Endothelial cell of umbilical vein (primary cell): ENCODE measurements at regions not wholly inside any gene's neighbourhood (a gene's known extent, or its start where the extent isn't known, plus 50 kb on each side); places are given as distances from the start of the nearest gene placed in this dataset.

Source experiments
- BruUV-seq: library from RNA; stranded (reverse); fragments of 400-500 nt; replicated peaks from 2 replicates; lab custom pipeline; 2021; lab: Mats Ljungman, UMichigan
- CTCF ChIA-PET: fragments of 300-600, 350-600 bp; sonication (Branson Sonifier 250); formaldehyde crosslinking; loops from one replicate; lab custom pipeline; 2021; ENCODE audit warnings: antibody characterized with exemption, inconsistent platforms; lab: Charles Lee
- POLR2A ChIA-PET: fragments of 300-600, 350-600 bp; sonication (Branson Sonifier 250); formaldehyde crosslinking; loops from one replicate; lab custom pipeline; 2021; ENCODE audit warnings: antibody characterized with exemption, inconsistent platforms; lab: Charles Lee
- DNase-seq: peaks from one replicate; pipeline ENCODE4 v3.0.0-alpha.2; 2011; ENCODE audit warnings: low read depth, low spot score
- FAIRE-seq: peaks from 2 replicates; lab custom pipeline; 2011; peaks lifted over from hg19 to GRCh38; lab: Jason Lieb, UNC
- H2AFZ ChIP-seq: 2 replicates; pipeline ENCODE4 v1.6.0; 2012; ENCODE audit warnings: low read depth, low read length, control low read depth, inconsistent platforms
- H3K27ac ChIP-seq: 2 replicates; pipeline ENCODE4 v1.5.1; 2011; ENCODE audit warnings: low read depth, mild to moderate bottlenecking, control low read depth, low read length, moderate library complexity; ENCODE audit not compliant: insufficient read depth
- H3K27me3 ChIP-seq, 2 experiments: 2 replicates each; pipeline versions ENCODE4 v1.6.0 to v1.6.1; 2011; ENCODE audit warnings: low read length in 2 of 2, mixed read lengths in 1 of 2; ENCODE audit not compliant: control insufficient read depth in 2 of 2, insufficient read depth in 2 of 2
- H3K36me3 ChIP-seq, 2 experiments: 2 replicates in 1 of 2; 3 replicates in 1 of 2; pipeline ENCODE4 v1.5.1; 2011; ENCODE audit warnings: low read length in 2 of 2, mild to moderate bottlenecking in 1 of 2, moderate library complexity in 1 of 2; ENCODE audit not compliant: control insufficient read depth in 2 of 2, insufficient read depth in 2 of 2; ENCODE audit errors: extremely low read depth in 1 of 2
- H3K4me1 ChIP-seq: 3 replicates; pipeline ENCODE4 v1.5.1; 2011; ENCODE audit warnings: mild to moderate bottlenecking, low read length; ENCODE audit not compliant: control insufficient read depth, insufficient read depth; ENCODE audit errors: extremely low read depth
- H3K4me2 ChIP-seq: 2 replicates; pipeline ENCODE4 v1.6.1; 2011; ENCODE audit warnings: low read length, control low read depth, mixed read lengths; ENCODE audit not compliant: insufficient read depth
- H3K4me3 ChIP-seq, 3 experiments: fragments of 200-600 bp in 1 of 3; sonication (generic), shearing (Covaris generic) in 1 of 3; replicated peaks in 1 of 3; 2 replicates each; pipeline ENCODE4 v1.5.1; 2011 to 2016; ENCODE audit warnings: control low read depth in 3 of 3, low read length in 3 of 3, mild to moderate bottlenecking in 2 of 3, inconsistent platforms in 1 of 3, low read depth in 1 of 3, moderate library complexity in 1 of 3; ENCODE audit not compliant: insufficient read depth in 1 of 3
- H3K79me2 ChIP-seq: 2 replicates; pipeline ENCODE4 v1.6.0; 2012; ENCODE audit warnings: low read length, inconsistent platforms; ENCODE audit not compliant: control insufficient read depth, insufficient read depth
- H3K9ac ChIP-seq: replicated peaks from 2 replicates; pipeline ENCODE3; 2011; ENCODE audit warnings: low read length, control low read depth; ENCODE audit not compliant: insufficient read depth; ENCODE audit errors: extremely low read depth
- H3K9me1 ChIP-seq: replicated peaks from 3 replicates; pipeline ENCODE4 v1.6.0; 2011; ENCODE audit warnings: mild to moderate bottlenecking, low read length; ENCODE audit not compliant: control insufficient read depth, insufficient read depth; ENCODE audit errors: extremely low read depth
- H3K9me3 ChIP-seq: replicated peaks from 2 replicates; pipeline ENCODE4 v1.5.1; 2012; ENCODE audit warnings: low read length, inconsistent platforms; ENCODE audit not compliant: control insufficient read depth, insufficient read depth
- H4K20me1 ChIP-seq: replicated peaks from 2 replicates; pipeline ENCODE3; 2011; ENCODE audit warnings: mild to moderate bottlenecking, low read length; ENCODE audit not compliant: control insufficient read depth, insufficient read depth; ENCODE audit errors: extremely low read depth
- EZH2 ChIP-seq: IDR thresholded peaks from 2 replicates; pipeline ENCODE4 v1.6.1; 2012; ENCODE audit warnings: borderline replicate concordance, low read depth, mild to moderate bottlenecking, moderate library complexity, low read length, inconsistent platforms; ENCODE audit not compliant: severe bottlenecking
- FOS ChIP-seq: IDR thresholded peaks from 2 replicates; pipeline ENCODE4 v1.6.1; 2011; ENCODE audit warnings: mild to moderate bottlenecking, low read length, moderate library complexity, borderline replicate concordance; ENCODE audit not compliant: insufficient read depth
- GATA2 ChIP-seq: IDR thresholded peaks from 2 replicates; pipeline ENCODE4 v1.7.0; 2011; ENCODE audit warnings: low read depth, mild to moderate bottlenecking, moderate library complexity, mixed read lengths, low read length; ENCODE audit not compliant: insufficient read length, insufficient read depth
- JUN ChIP-seq: IDR thresholded peaks from 2 replicates; pipeline ENCODE4 v1.6.1; 2011; ENCODE audit warnings: borderline replicate concordance, low read depth; ENCODE audit not compliant: insufficient read length, insufficient read depth
- MYC ChIP-seq: IDR thresholded peaks from one replicate; pipeline ENCODE4 v1.6.1; 2011; ENCODE audit warnings: mild to moderate bottlenecking, low read depth, low read length
- POLR2A ChIP-seq: IDR thresholded peaks from 2 replicates; pipeline ENCODE4 v1.6.1; 2012; ENCODE audit warnings: low read depth, mild to moderate bottlenecking, control low read depth, low read length
- POLR2AphosphoS5 ChIP-seq: IDR thresholded peaks from 2 replicates; pipeline ENCODE4 v1.6.1; 2012; ENCODE audit warnings: low read depth, mild to moderate bottlenecking, control low read depth, low read length, moderate library complexity; ENCODE audit not compliant: insufficient read depth
- dilution Hi-C: fragments of 300-500 bp; cut with MboI; formaldehyde crosslinking; loops from one replicate; pipeline ENCODE4 v1.15.0; 2019; ENCODE audit warnings: low sequenced_read_pairs; ENCODE audit not compliant: extremely low pct_ligation_motif_present
- intact Hi-C: fragments of 100-400 bp; cut with micrococcal nuclease; formaldehyde crosslinking; loops from one replicate; pipeline ENCODE4 v1.10.0; 2022
- TF ChIP-seq, protein P1 (sequence below): IDR thresholded peaks from 2 replicates; pipeline ENCODE4 v1.6.1; 2011; ENCODE audit not compliant: insufficient read depth, insufficient read length
- TF ChIP-seq, protein P2 (sequence below), 2 donors: IDR thresholded peaks; 1 replicate in 1 of 2; 2 replicates in 1 of 2; pipeline ENCODE4 v1.5.1; 2011; ENCODE audit warnings: low read length in 2 of 2, mild to moderate bottlenecking in 2 of 2, moderate library complexity in 2 of 2, control low read depth in 1 of 2, inconsistent platforms in 1 of 2, low read depth in 1 of 2; ENCODE audit not compliant: insufficient read depth in 1 of 2; ENCODE audit errors: extremely low read depth in 1 of 2

- FAIRE-seq: no peak
- H3K9me1 ChIP-seq: no peaks in the 10 kb centered on the region
- no peaks in the 10 kb centered on the region for H3K36me3 ChIP-seq
- no peak overlapping the region for H2AFZ ChIP-seq
- DNase-seq: no peak
- H3K27me3 ChIP-seq: no peaks in the 10 kb centered on the region
- H3K4me2 ChIP-seq: no peak overlapping the region
- TF ChIP-seq JUN: no peak
- no peak for TF ChIP-seq POLR2A
- TF ChIP-seq GATA2: no peak
- no peak for TF ChIP-seq MYC
- no peak for TF ChIP-seq POLR2AphosphoS5
- TF ChIP-seq, protein P1, sequence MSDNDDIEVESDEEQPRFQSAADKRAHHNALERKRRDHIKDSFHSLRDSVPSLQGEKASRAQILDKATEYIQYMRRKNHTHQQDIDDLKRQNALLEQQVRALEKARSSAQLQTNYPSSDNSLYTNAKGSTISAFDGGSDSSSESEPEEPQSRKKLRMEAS: no peak
- TF ChIP-seq FOS: no peak
- TF ChIP-seq, protein P2, sequence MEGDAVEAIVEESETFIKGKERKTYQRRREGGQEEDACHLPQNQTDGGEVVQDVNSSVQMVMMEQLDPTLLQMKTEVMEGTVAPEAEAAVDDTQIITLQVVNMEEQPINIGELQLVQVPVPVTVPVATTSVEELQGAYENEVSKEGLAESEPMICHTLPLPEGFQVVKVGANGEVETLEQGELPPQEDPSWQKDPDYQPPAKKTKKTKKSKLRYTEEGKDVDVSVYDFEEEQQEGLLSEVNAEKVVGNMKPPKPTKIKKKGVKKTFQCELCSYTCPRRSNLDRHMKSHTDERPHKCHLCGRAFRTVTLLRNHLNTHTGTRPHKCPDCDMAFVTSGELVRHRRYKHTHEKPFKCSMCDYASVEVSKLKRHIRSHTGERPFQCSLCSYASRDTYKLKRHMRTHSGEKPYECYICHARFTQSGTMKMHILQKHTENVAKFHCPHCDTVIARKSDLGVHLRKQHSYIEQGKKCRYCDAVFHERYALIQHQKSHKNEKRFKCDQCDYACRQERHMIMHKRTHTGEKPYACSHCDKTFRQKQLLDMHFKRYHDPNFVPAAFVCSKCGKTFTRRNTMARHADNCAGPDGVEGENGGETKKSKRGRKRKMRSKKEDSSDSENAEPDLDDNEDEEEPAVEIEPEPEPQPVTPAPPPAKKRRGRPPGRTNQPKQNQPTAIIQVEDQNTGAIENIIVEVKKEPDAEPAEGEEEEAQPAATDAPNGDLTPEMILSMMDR (IDR thresholded peaks at IDR 0.05; ENCODE audit: extremely low read depth in 1 of 2, insufficient read depth in 1 of 2, low read depth in 1 of 2, low read length in 2 of 2): no peak
- no peak for TF ChIP-seq EZH2
- no peaks in the 10 kb centered on the region for H4K20me1 ChIP-seq
- ChIA-PET CTCF (no interaction called here), POLR2A (no interaction called here)
- BruUV-seq: no TSS peak
- dilution Hi-C loops: no loop called here
- H3K27ac ChIP-seq: no peak overlapping the region
- H3K4me3 ChIP-seq: no peak overlapping the region
- no peak overlapping the region for H3K9ac ChIP-seq
- H3K9me3 ChIP-seq: no peaks in the 10 kb centered on the region
- H3K79me2 ChIP-seq: no peaks in the 10 kb centered on the region
- intact Hi-C loops: no loop called here
- no peaks in the 10 kb centered on the region for H3K4me1 ChIP-seq
Observed at GRCh38 chr2:6219906-6220305, 527.7 kb downstream of the SOX11 start.
